Heart right ventricle (tissue), 16 donors: ENCODE measurements at regions not wholly inside any gene's neighbourhood (a gene's known extent, or its start where the extent isn't known, plus 50 kb on each side); places are given as distances from the start of the nearest gene placed in this dataset.
"Not testable (repeated sequence)": the region's sequence is repeated elsewhere in the genome, so short reads cannot be mapped to it uniquely, and the experiment has no call there.

Source experiments
- ATAC-seq, 8 donors: fragments of 200-7000 bp; cut with Tn5 transposase; one replicate each; pipeline ENCODE4 v1.9.1; 2020; ENCODE audit warnings: mild to moderate bottlenecking in 8 of 8, moderate library complexity in 8 of 8, moderate number of reproducible peaks in 1 of 8
- DNase-seq, 2 donors: peaks; one replicate each; pipeline ENCODE4 v3.0.0-alpha.2; 2020
- H3K27ac ChIP-seq, 10 donors: fragments of 200-600 bp; sonication (generic) in 2 of 10; one replicate each; pipeline versions ENCODE4 v1.5.0 to v1.8.0; 2020 to 2022; ENCODE audit warnings: mild to moderate bottlenecking in 3 of 10
- H3K27me3 ChIP-seq, 7 donors: fragments of 200-600 bp; one replicate each; pipeline ENCODE4 v1.8.0; 2021 to 2022; ENCODE audit warnings: mild to moderate bottlenecking in 2 of 7
- H3K36me3 ChIP-seq, 9 donors: fragments of 200-600 bp; sonication (generic) in 1 of 9; one replicate each; pipeline versions ENCODE4 v1.5.0 to v1.8.0; 2020 to 2022; ENCODE audit warnings: mild to moderate bottlenecking in 2 of 9
- H3K4me1 ChIP-seq, 9 donors: fragments of 200-600 bp; sonication (generic) in 1 of 9; one replicate each; pipeline versions ENCODE4 v1.5.0 to v1.8.0; 2020 to 2022; ENCODE audit warnings: mild to moderate bottlenecking in 4 of 9
- H3K4me3 ChIP-seq, 10 donors: fragments of 200-600 bp; sonication (generic) in 2 of 10; one replicate each; pipeline versions ENCODE4 v1.5.0 to v1.8.0; 2020 to 2022; ENCODE audit warnings: mild to moderate bottlenecking in 7 of 10, moderate library complexity in 2 of 10
- H3K9me3 ChIP-seq, 11 donors: fragments of 200-600 bp in 10 of 11; sonication (generic) in 2 of 11; one replicate each; pipeline versions ENCODE4 v1.5.0 to v1.8.0; 2013 to 2022; ENCODE audit warnings: mild to moderate bottlenecking in 2 of 11, control low read depth in 1 of 11, moderate library complexity in 1 of 11
- whole genome bisulfite sequencing, 2 donors: extraction: QIAGEN DNeasy Blood & Tissue Kit; methylation state at CpG; one replicate each; pipeline ENCODE4 v1.1.7; 2013; ENCODE audit warnings: inconsistent platforms in 1 of 2; 5-methylcytosine and 5-hydroxymethylcytosine counted together
- intact Hi-C, 10 donors: fragments of 100-400 bp; cut with DNase I; formaldehyde crosslinking; loops; one replicate each; pipeline versions ENCODE4 v1.11.1 to v1.14.2; 2022
- TF ChIP-seq, protein P1 (sequence below), 9 donors: fragments of 200-600 bp; sonication (generic) in 2 of 9; IDR thresholded peaks; one replicate each; pipeline versions ENCODE4 v1.5.0 to v1.8.0; 2021 to 2022; ENCODE audit warnings: antibody characterized with exemption in 9 of 9, mild to moderate bottlenecking in 5 of 9, moderate library complexity in 1 of 9
- donor health status: Arrhythmogenic right ventricular cardiomyopathy.
- donor health status: ischemic (EF 13 %, LVEDD 7.1; RV severe dilation, severe dysfunction).
- donor health status: healthy with polysubstance abuse.
- donor health status: DM: no; HTN: yes; CAD: no.
- donor health status: DM: no; HTN: no; CAD: no.
- donor health status: ischemic (EF 25% LVEDD 6.9; RV normal size, moderate dysfunction).
- donor health status: ischemic (EF 25% LVEDD 5.7; RV mildly dilated, moderate dysfunction).
- donor health status: healthy.
- donor health status: DM: yes; HTN: yes; CAD: no.
- donor health status: Ischemic cardiomyopathy.
- donor health status: ischemic (EF 35%, LVEDD 5.7; RV mildly dilated, moderate dysfunction).
- donor health status: nonischemic (EF 11% LVEDD 7.7; RV severe dilation, severe dysfunction).
- donor health status: DM: yes; HTN: yes; CAD: no.
- donor health status: PGD.
- donor health status: ischemic (EF 29% LVEDD 5.4; RV normal size, mild dysfunction).
- donor health status: nonischemic (EF 23%, LVEDD 6.1; RV moderate dilation, normal function).

DNA sequence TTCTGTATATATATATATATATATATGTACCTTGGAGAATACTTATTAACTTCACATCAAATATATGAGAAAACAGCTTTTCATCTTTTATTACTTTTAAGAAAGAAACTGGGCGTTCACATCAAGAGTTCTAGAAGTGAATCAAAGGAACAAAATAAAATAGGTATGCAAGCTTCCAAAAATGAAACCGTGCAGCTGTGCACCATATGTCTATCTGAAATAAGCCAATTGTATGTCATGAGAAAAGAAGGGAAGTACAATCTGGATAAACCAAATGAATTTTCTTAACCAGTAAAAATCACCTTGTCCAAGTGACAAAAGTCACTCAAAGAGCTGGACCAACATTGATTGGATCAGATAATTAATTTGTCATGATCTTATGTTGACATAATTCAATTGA, 405.4 kb upstream of the TECRL start:
- Histone ChIP-seq H3K9me3 (peaks cover 0 to 4% (median 0%) of the 10 kb centered on the region in 11 donors), H3K36me3 (no peaks in the 10 kb centered on the region), H3K27me3 (no peaks in the 10 kb centered on the region), H3K4me3 (no peak overlapping the region), H3K27ac (no peak overlapping the region), H3K4me1 (no peaks in the 10 kb centered on the region)
- TF ChIP-seq, protein P1, sequence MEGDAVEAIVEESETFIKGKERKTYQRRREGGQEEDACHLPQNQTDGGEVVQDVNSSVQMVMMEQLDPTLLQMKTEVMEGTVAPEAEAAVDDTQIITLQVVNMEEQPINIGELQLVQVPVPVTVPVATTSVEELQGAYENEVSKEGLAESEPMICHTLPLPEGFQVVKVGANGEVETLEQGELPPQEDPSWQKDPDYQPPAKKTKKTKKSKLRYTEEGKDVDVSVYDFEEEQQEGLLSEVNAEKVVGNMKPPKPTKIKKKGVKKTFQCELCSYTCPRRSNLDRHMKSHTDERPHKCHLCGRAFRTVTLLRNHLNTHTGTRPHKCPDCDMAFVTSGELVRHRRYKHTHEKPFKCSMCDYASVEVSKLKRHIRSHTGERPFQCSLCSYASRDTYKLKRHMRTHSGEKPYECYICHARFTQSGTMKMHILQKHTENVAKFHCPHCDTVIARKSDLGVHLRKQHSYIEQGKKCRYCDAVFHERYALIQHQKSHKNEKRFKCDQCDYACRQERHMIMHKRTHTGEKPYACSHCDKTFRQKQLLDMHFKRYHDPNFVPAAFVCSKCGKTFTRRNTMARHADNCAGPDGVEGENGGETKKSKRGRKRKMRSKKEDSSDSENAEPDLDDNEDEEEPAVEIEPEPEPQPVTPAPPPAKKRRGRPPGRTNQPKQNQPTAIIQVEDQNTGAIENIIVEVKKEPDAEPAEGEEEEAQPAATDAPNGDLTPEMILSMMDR (IDR thresholded peaks at IDR 0.05), result no peak
- intact Hi-C loops, result no loop called here
- DNase-seq (no peak), ATAC-seq (no peak)
- 73 to 80% methylated on average over 2 of the region's 2 CpGs for WGBS, 2 donors

- no peaks in the 10 kb centered on the region for H3K4me1 ChIP-seq
- H3K36me3 ChIP-seq, result no peaks in the 10 kb centered on the region
- H3K27ac ChIP-seq, result no peak overlapping the region
- ATAC-seq, result no peak
- WGBS, 2 donors, result 46 to 58% methylated on average over 2 of the region's 2 CpGs
- TF ChIP-seq, protein P1 (IDR thresholded peaks at IDR 0.05), result no peak
- no peaks in the 10 kb centered on the region for H3K27me3 ChIP-seq
- DNase-seq, result no peak
- intact Hi-C loops, result no loop called here
- H3K4me3 ChIP-seq, result no peak overlapping the region
- H3K9me3 ChIP-seq, result peaks cover 0 to 27% (median 0%) of the 10 kb centered on the region in 11 donors
Measured at GRCh38 chr4:64807821-64808220, 398.6 kb upstream of the TECRL start.

DNA sequence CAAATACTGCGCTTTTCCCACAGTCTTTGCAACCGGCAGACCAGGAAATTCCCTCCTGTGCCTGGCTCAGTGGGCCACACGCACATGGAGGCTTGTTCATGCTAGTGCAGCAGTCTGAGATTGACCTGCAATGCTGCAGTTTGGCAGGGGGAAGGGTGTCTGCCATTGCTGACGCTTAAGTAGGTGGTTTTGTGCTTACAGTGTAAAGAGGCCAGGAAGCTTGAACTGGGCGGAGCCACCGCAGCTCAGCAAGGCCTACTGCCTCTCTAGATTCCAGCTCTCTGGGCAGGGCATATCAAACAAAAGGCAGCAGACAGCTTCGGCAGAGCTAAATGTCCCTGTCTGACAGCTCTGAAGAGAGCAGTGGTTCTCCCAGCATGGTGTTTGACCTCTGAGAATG, 390.5 kb upstream of the TECRL start:
- H3K9me3 ChIP-seq, result peaks cover 0 to 20% (median 0%) of the 10 kb centered on the region in 11 donors
- no peak for ATAC-seq
- no peaks in the 10 kb centered on the region for H3K36me3 ChIP-seq
- intact Hi-C loops, result no loop called here
- no peak overlapping the region for H3K4me3 ChIP-seq
- TF ChIP-seq, protein P1 (IDR thresholded peaks at IDR 0.05), result no peak
- H3K27me3 ChIP-seq, result no peaks in the 10 kb centered on the region
- no peak overlapping the region for H3K27ac ChIP-seq
- 73 to 80% methylated on average over 7 of the region's 7 CpGs for WGBS, 2 donors
- DNase-seq, result no peak
- H3K4me1 ChIP-seq, result no peaks in the 10 kb centered on the region

DNA sequence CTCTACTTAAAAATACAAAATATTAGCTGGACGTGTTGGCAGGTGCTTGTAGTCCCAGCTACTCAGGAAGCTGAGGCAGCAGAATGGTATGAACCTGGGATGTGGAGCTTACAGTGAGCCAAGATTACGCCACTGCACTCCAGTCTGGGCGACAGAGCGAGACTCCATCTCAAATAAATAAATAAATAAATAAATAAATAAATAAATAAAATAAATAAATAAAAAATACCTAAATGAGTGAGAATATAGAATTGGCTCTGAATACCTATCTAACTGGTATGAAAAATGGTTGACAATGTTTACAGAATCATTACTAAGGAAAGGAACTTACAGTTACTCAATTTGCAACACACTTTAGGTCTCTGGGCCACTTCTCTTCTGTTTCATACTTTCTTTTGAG, 389.6 kb upstream of the TECRL start:
- 84 to 93% methylated on average over 4 of the region's 4 CpGs for WGBS, 2 donors
- H3K27ac ChIP-seq, DNase-seq, H3K4me3 ChIP-seq, intact Hi-C loops, ATAC-seq, H3K27me3 ChIP-seq, H3K36me3 ChIP-seq, H3K4me1 ChIP-seq: not testable (repeated sequence)
- peaks cover 0 to 14% (median 0%) of the 10 kb centered on the region in 11 donors for H3K9me3 ChIP-seq

GRCh38 chr4:64796581-64796980, 387.3 kb upstream of the TECRL start:
- no peaks in the 10 kb centered on the region for H3K27me3 ChIP-seq
- 80 to 86% methylated on average over 2 of the region's 2 CpGs for WGBS, 2 donors
- intact Hi-C loops, result no loop called here
- H3K4me1 ChIP-seq, result no peaks in the 10 kb centered on the region
- H3K4me3 ChIP-seq, result no peak overlapping the region
- ATAC-seq (no peak), DNase-seq (no peak)
- TF ChIP-seq, protein P1 (IDR thresholded peaks at IDR 0.05), result no peak
- no peaks in the 10 kb centered on the region for H3K36me3 ChIP-seq
- no peak overlapping the region for H3K27ac ChIP-seq
- H3K9me3 ChIP-seq, result peaks cover 0 to 5% (median 0%) of the 10 kb centered on the region in 11 donors
